ENCODE measurements at regions not wholly inside any gene's neighbourhood (a gene's known extent, or its start where the extent isn't known, plus 50 kb on each side); places are given as distances from the start of the nearest gene placed in this dataset.

GRCh38 chr22:27650572-27650971, 151.0 kb downstream of the MN1 start:
- no peaks in the 10 kb centered on the region for H3K36me3 ChIP-seq (ENCODE audit: control insufficient read depth, insufficient read depth, low read length)
- H3K4me3 ChIP-seq (ENCODE audit: low read depth, low read length): no peak overlapping the region
- no peaks in the 10 kb centered on the region for H3K79me2 ChIP-seq
- H2AFZ ChIP-seq: no peak overlapping the region
- H3K27me3 ChIP-seq (ENCODE audit: control insufficient read depth, insufficient read depth, low read length): no peaks in the 10 kb centered on the region
- no peak overlapping the region for H3K4me2 ChIP-seq (ENCODE audit: low read length)
- H3K9me3 ChIP-seq (ENCODE audit: control insufficient read depth, low read length): no peaks in the 10 kb centered on the region
- H3K4me1 ChIP-seq: no peaks in the 10 kb centered on the region
- H3K9ac ChIP-seq: no peak overlapping the region
- TF ChIP-seq CTCF (IDR thresholded peaks at IDR 0.05): no peak
- H3K27ac ChIP-seq: no peak overlapping the region

GRCh38 chr22:27650985-27651384, 150.6 kb downstream of the MN1 start:
- no peak overlapping the region for H3K27ac ChIP-seq
- H3K9me3 ChIP-seq (ENCODE audit: control insufficient read depth, low read length): no peaks in the 10 kb centered on the region
- no peaks in the 10 kb centered on the region for H3K4me1 ChIP-seq
- no peak overlapping the region for H2AFZ ChIP-seq
- no peak overlapping the region for H3K4me3 ChIP-seq (ENCODE audit: low read depth, low read length)
- H3K4me2 ChIP-seq (ENCODE audit: low read length): no peak overlapping the region
- H3K79me2 ChIP-seq: no peaks in the 10 kb centered on the region
- no peaks in the 10 kb centered on the region for H3K27me3 ChIP-seq (ENCODE audit: control insufficient read depth, insufficient read depth, low read length)
- H3K9ac ChIP-seq: no peak overlapping the region
- TF ChIP-seq CTCF (IDR thresholded peaks at IDR 0.05): no peak
- H3K36me3 ChIP-seq (ENCODE audit: control insufficient read depth, insufficient read depth, low read length): no peaks in the 10 kb centered on the region

- no peak overlapping the region for H3K27ac ChIP-seq
- no peaks in the 10 kb centered on the region for H3K4me1 ChIP-seq
- no peak overlapping the region for H3K9ac ChIP-seq
- no peaks in the 10 kb centered on the region for H3K27me3 ChIP-seq (ENCODE audit: control insufficient read depth, insufficient read depth, low read length)
- no peak overlapping the region for H3K4me2 ChIP-seq (ENCODE audit: low read length)
- H2AFZ ChIP-seq: no peak overlapping the region
- TF ChIP-seq CTCF (IDR thresholded peaks at IDR 0.05): no peak
- H3K4me3 ChIP-seq (ENCODE audit: low read depth, low read length): no peak overlapping the region
- no peaks in the 10 kb centered on the region for H3K9me3 ChIP-seq (ENCODE audit: control insufficient read depth, low read length)
- H3K36me3 ChIP-seq (ENCODE audit: control insufficient read depth, insufficient read depth, low read length): no peaks in the 10 kb centered on the region
- no peaks in the 10 kb centered on the region for H3K79me2 ChIP-seq
Measured at GRCh38 chr22:27651486-27651885, 150.1 kb downstream of the MN1 start.

GRCh38 chr22:27654546-27655445, 146.8 kb downstream of the MN1 start:
- Histone ChIP-seq H3K9me3 (ENCODE audit: control insufficient read depth, low read length) (no peaks in the 10 kb centered on the region), H3K36me3 (ENCODE audit: control insufficient read depth, insufficient read depth, low read length) (no peaks in the 10 kb centered on the region), H2AFZ (no peak overlapping the region), H3K9ac (no peak overlapping the region), H3K27ac (no peak overlapping the region), H3K27me3 (ENCODE audit: control insufficient read depth, insufficient read depth, low read length) (no peaks in the 10 kb centered on the region), H3K4me3 (ENCODE audit: low read depth, low read length) (no peak overlapping the region), H3K4me1 (no peaks in the 10 kb centered on the region), H3K79me2 (no peaks in the 10 kb centered on the region), H3K4me2 (ENCODE audit: low read length) (no peak overlapping the region)
- no peak for TF ChIP-seq CTCF (IDR thresholded peaks at IDR 0.05)
